Neural progenitor cell (in vitro differentiated cells): ENCODE measurements at regions not wholly inside any gene's neighbourhood (a gene's known extent, or its start where the extent isn't known, plus 50 kb on each side); places are given as distances from the start of the nearest gene placed in this dataset.

Experiments
- DNase-seq: peaks from one replicate; pipeline ENCODE4 v3.0.0-alpha.2; 2016; ENCODE audit warnings: low spot score
- H2AFZ ChIP-seq: fragments of 200-600 bp; sonication (generic); replicated peaks from 2 replicates; pipeline ENCODE4 v1.6.1; 2016; ENCODE audit warnings: antibody characterized with exemption
- H3F3A ChIP-seq: fragments of 200-600 bp; sonication (generic); 2 replicates; pipeline ENCODE4 v1.6.1; 2016; ENCODE audit warnings: antibody characterized with exemption, low read depth
- H3K27ac ChIP-seq: fragments of 200-600 bp; sonication (generic); 2 replicates; pipeline ENCODE4 v1.5.1; 2016; ENCODE audit warnings: mild to moderate bottlenecking
- H3K27me3 ChIP-seq: fragments of 200-600 bp; sonication (generic); 2 replicates; pipeline ENCODE4 v1.6.1; 2016; ENCODE audit warnings: mild to moderate bottlenecking, moderate library complexity
- H3K36me3 ChIP-seq: fragments of 200-600 bp; sonication (generic); 2 replicates; pipeline ENCODE4 v1.5.1; 2016
- H3K4me1 ChIP-seq: fragments of 200-600 bp; sonication (generic); 2 replicates; pipeline ENCODE4 v1.6.1; 2016; ENCODE audit warnings: mixed run types
- H3K4me2 ChIP-seq: fragments of 200-600 bp; sonication (generic); 2 replicates; pipeline ENCODE4 v1.6.1; 2016
- H3K4me3 ChIP-seq: fragments of 200-600 bp; sonication (generic); 2 replicates; pipeline ENCODE4 v1.5.1; 2016
- H3K79me2 ChIP-seq: fragments of 200-600 bp; sonication (generic); 2 replicates; pipeline ENCODE4 v1.6.1; 2016; ENCODE audit warnings: low read depth
- H3K9ac ChIP-seq: fragments of 200-600 bp; sonication (generic); 2 replicates; pipeline ENCODE4 v1.6.1; 2016
- H3K9me3 ChIP-seq: fragments of 200-600 bp; sonication (generic); 2 replicates; pipeline ENCODE4 v1.5.1; 2016; ENCODE audit warnings: low read depth
- H4K20me1 ChIP-seq: fragments of 200-600 bp; sonication (generic); 2 replicates; pipeline ENCODE4 v1.6.1; 2016; ENCODE audit warnings: low read depth
- H3K27ac Mint-ChIP-seq: 3 replicates; pipeline ENCODE4 v1.8.0; 2021; ENCODE audit warnings: mixed read lengths
- H3K27me3 Mint-ChIP-seq: 2 replicates; pipeline ENCODE4 v1.8.0; 2022; ENCODE audit warnings: low read depth, mild to moderate bottlenecking, inconsistent platforms, moderate library complexity, mixed read lengths; ENCODE audit not compliant: insufficient read depth
- H3K36me3 Mint-ChIP-seq: 3 replicates; pipeline ENCODE4 v1.8.0; 2021; ENCODE audit warnings: mixed read lengths
- H3K4me1 Mint-ChIP-seq: 3 replicates; pipeline ENCODE4 v1.8.0; 2021; ENCODE audit warnings: mixed read lengths
- H3K4me3 Mint-ChIP-seq: 3 replicates; pipeline ENCODE4 v1.8.0; 2021; ENCODE audit warnings: mild to moderate bottlenecking, moderate library complexity, mixed read lengths
- H3K9me3 Mint-ChIP-seq: 3 replicates; pipeline ENCODE4 v1.8.0; 2020; ENCODE audit warnings: mixed read lengths
- CTCF ChIP-seq: fragments of 200-600 bp; sonication (generic); IDR thresholded peaks from 2 replicates; pipeline ENCODE4 v1.5.1; 2017; ENCODE audit warnings: antibody characterized with exemption, mild to moderate bottlenecking
- EZH2 ChIP-seq: fragments of 200-600 bp; sonication (generic); IDR thresholded peaks from 2 replicates; pipeline ENCODE4 v1.6.1; 2017; ENCODE audit warnings: antibody characterized with exemption, mild to moderate bottlenecking, moderate library complexity
- EZH2phosphoT487 ChIP-seq: fragments of 200-600 bp; sonication (generic); IDR thresholded peaks from 2 replicates; pipeline ENCODE4 v1.6.1; 2017; ENCODE audit warnings: antibody characterized with exemption

GRCh38 chr1:187491082-187491720 is 662.5 kb downstream of the PLA2G4A start:
- Mint-ChIP-seq H3K9me3 (no peaks in the 10 kb centered on the region), H3K4me3 (no peak overlapping the region), H3K36me3 (no peaks in the 10 kb centered on the region), H3K27me3 (no peaks in the 10 kb centered on the region), H3K27ac (no peak overlapping the region), H3K4me1 (no peaks in the 10 kb centered on the region)
- Histone ChIP-seq H3K79me2 (no peaks in the 10 kb centered on the region), H3K27ac (no peak overlapping the region), H4K20me1 (no peaks in the 10 kb centered on the region), H3K9ac (no peak overlapping the region), H2AFZ (no peak overlapping the region), H3K4me1 (no peaks in the 10 kb centered on the region), H3K4me2 (no peak overlapping the region), H3K27me3 (no peaks in the 10 kb centered on the region), H3F3A (no peaks in the 10 kb centered on the region), H3K9me3 (no peaks in the 10 kb centered on the region), H3K36me3 (no peaks in the 10 kb centered on the region), H3K4me3 (no peak overlapping the region)
- no peak for DNase-seq
- TF ChIP-seq CTCF (no peak), EZH2 (no peak)

DNA sequence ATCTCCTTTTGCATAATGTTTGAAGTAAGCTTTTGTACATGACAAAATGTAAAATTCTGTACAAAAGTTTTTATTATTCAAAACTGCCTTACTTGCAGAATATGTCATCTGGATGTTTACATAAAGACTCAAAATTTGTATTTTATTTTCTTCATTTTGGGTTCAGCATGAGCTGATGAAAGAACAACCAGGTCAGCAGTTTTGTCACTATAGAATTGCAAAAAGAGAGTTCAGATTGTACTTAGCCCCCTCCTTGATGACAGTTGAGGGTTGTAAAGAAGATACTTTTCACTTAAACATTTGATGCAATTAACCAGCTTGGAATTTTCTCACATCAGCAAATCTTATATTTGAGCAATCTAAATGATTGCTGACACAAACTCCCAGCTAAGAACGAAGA is 669.3 kb downstream of the PLA2G4A start:
- Histone ChIP-seq H3K4me2 (no peak overlapping the region), H3K9me3 (no peaks in the 10 kb centered on the region), H3K4me3 (no peak overlapping the region), H3K27ac (no peak overlapping the region), H3K36me3 (no peaks in the 10 kb centered on the region), H3F3A (no peaks in the 10 kb centered on the region), H4K20me1 (no peaks in the 10 kb centered on the region), H3K27me3 (no peaks in the 10 kb centered on the region), H2AFZ (no peak overlapping the region), H3K4me1 (no peaks in the 10 kb centered on the region), H3K9ac (no peak overlapping the region), H3K79me2 (no peaks in the 10 kb centered on the region)
- Mint-ChIP-seq H3K27me3 (no peaks in the 10 kb centered on the region), H3K4me3 (no peak overlapping the region), H3K4me1 (no peaks in the 10 kb centered on the region), H3K9me3 (no peaks in the 10 kb centered on the region), H3K36me3 (no peaks in the 10 kb centered on the region), H3K27ac (no peak overlapping the region)
- TF ChIP-seq EZH2: no peak
- no peak for TF ChIP-seq EZH2phosphoT487
- no peak for TF ChIP-seq CTCF
- DNase-seq: no peak

- Mint-ChIP-seq H3K4me3 (no peak overlapping the region), H3K36me3 (no peaks in the 10 kb centered on the region), H3K4me1 (no peaks in the 10 kb centered on the region)
Observed at GRCh38 chr1:187504779-187505178, 676.0 kb downstream of the PLA2G4A start.

More at GRCh38 chr1:187504779-187505178, 676.0 kb downstream of the PLA2G4A start:
- Histone ChIP-seq H3F3A (no peaks in the 10 kb centered on the region), H3K27ac (no peak overlapping the region), H3K4me2 (no peak overlapping the region), H3K27me3 (no peaks in the 10 kb centered on the region), H3K36me3 (no peaks in the 10 kb centered on the region), H3K4me3 (no peak overlapping the region), H3K79me2 (no peaks in the 10 kb centered on the region), H3K4me1 (no peaks in the 10 kb centered on the region), H3K9ac (no peak overlapping the region), H3K9me3 (no peaks in the 10 kb centered on the region), H2AFZ (no peak overlapping the region), H4K20me1 (no peaks in the 10 kb centered on the region)
- no peak for DNase-seq
- TF ChIP-seq CTCF (no peak), EZH2phosphoT487 (no peak), EZH2 (no peak)
- H3K9me3 Mint-ChIP-seq: no peaks in the 10 kb centered on the region
- no peaks in the 10 kb centered on the region for H3K27me3 Mint-ChIP-seq
- no peak overlapping the region for H3K27ac Mint-ChIP-seq
